ENCODE measurements at regions not wholly inside any gene's neighbourhood (a gene's known extent, or its start where the extent isn't known, plus 50 kb on each side); places are given as distances from the start of the nearest gene placed in this dataset.

- no peaks in the 10 kb centered on the region for H3K79me2 ChIP-seq (ENCODE audit: insufficient read depth, low read length)
- H3K9me3 ChIP-seq (ENCODE audit: control insufficient read depth in 1 of 2, insufficient read depth in 1 of 2, low read depth in 1 of 2, low read length in 2 of 2) = no peaks in the 10 kb centered on the region
- BruUV-seq (replicated peaks) = no TSS peak
- no peak overlapping the region for H2AFZ ChIP-seq (ENCODE audit: low read depth, low read length, poor library complexity, severe bottlenecking)
- ChIA-PET RAD21 (ENCODE audit: low non-redundant PET in 1 of 2, low total read pairs in 2 of 2, uncharacterized antibody in 2 of 2, unreplicated experiment in 2 of 2) (no interaction called here), POLR2A (no interaction called here), CTCF (no interaction called here)
- H3K4me2 ChIP-seq (ENCODE audit: low read length) = no peak overlapping the region
- H3K36me3 ChIP-seq (ENCODE audit: control insufficient read depth in 1 of 2, insufficient read depth in 2 of 2, low read length in 2 of 2) = no peaks in the 10 kb centered on the region
- no peaks in the 10 kb centered on the region for H3K9me2 ChIP-seq (ENCODE audit: insufficient read depth)
- no peak overlapping the region for H3K9ac ChIP-seq (ENCODE audit: low read length)
- no peak overlapping the region for H3K4me3 ChIP-seq (replicated peaks in 1 of 2; ENCODE audit: low read depth in 1 of 2, low read length in 2 of 2)
- H4K20me1 ChIP-seq (ENCODE audit: insufficient read depth) = no peaks in the 10 kb centered on the region
- TF ChIP-seq ZNF274 (IDR thresholded peaks at IDR 0.05; ENCODE audit: low read depth, low read length) (no peak), ZBTB33 (IDR thresholded peaks at IDR 0.05; ENCODE audit: extremely low read depth, insufficient replicate concordance, low read length) (no peak), TCF7L2 (IDR thresholded peaks at IDR 0.05; ENCODE audit: borderline replicate concordance, extremely low read depth, insufficient read depth, insufficient read length) (no peak), RAD21 (IDR thresholded peaks at IDR 0.05; ENCODE audit: low read depth) (no peak), POLR2AphosphoS5 (IDR thresholded peaks at IDR 0.05; ENCODE audit: low read depth, low read length) (no peak), FOSL1 (IDR thresholded peaks at IDR 0.05; ENCODE audit: low read depth) (no peak)
- no peaks in the 10 kb centered on the region for H3K4me1 ChIP-seq (ENCODE audit: control insufficient read depth in 1 of 2, insufficient read depth in 2 of 2, low read length in 2 of 2)
- ATAC-seq = no peak
- H3K27me3 ChIP-seq (ENCODE audit: insufficient read depth, low read length) = no peaks in the 10 kb centered on the region
- DNase-seq (ENCODE audit: low read depth, low spot score) = no peak
- intact Hi-C loops (cut with micrococcal nuclease) = no loop called here
- H3K27ac ChIP-seq (ENCODE audit: low read depth, low read length) = no peak overlapping the region
Measured at GRCh38 chr2:12295856-12296519, 420.7 kb upstream of the TRIB2 start.

- H3K36me3 ChIP-seq (ENCODE audit: control insufficient read depth in 1 of 2, insufficient read depth in 2 of 2, low read length in 2 of 2) = no peaks in the 10 kb centered on the region
- H3K9me3 ChIP-seq (ENCODE audit: control insufficient read depth in 1 of 2, insufficient read depth in 1 of 2, low read depth in 1 of 2, low read length in 2 of 2) = no peaks in the 10 kb centered on the region
- no peak overlapping the region for H3K4me2 ChIP-seq (ENCODE audit: low read length)
- POLR2A ChIA-PET = no interaction called here
- no peak overlapping the region for H3K4me3 ChIP-seq (replicated peaks in 1 of 2; ENCODE audit: low read depth in 1 of 2, low read length in 2 of 2)
- no peak overlapping the region for H2AFZ ChIP-seq (ENCODE audit: low read depth, low read length, poor library complexity, severe bottlenecking)
- intact Hi-C loops (cut with micrococcal nuclease) = no loop called here
- no peak for ATAC-seq
- no peaks in the 10 kb centered on the region for H3K4me1 ChIP-seq (ENCODE audit: control insufficient read depth in 1 of 2, insufficient read depth in 2 of 2, low read length in 2 of 2)
- H3K9me2 ChIP-seq (ENCODE audit: insufficient read depth) = no peaks in the 10 kb centered on the region
- H3K9ac ChIP-seq (ENCODE audit: low read length) = no peak overlapping the region
- no TSS peak for BruUV-seq (replicated peaks)
- H3K79me2 ChIP-seq (ENCODE audit: insufficient read depth, low read length) = no peaks in the 10 kb centered on the region
- no peaks in the 10 kb centered on the region for H4K20me1 ChIP-seq (ENCODE audit: insufficient read depth)
- no peak overlapping the region for H3K27ac ChIP-seq (ENCODE audit: low read depth, low read length)
- DNase-seq (ENCODE audit: low read depth, low spot score) = no peak
- RAD21 ChIA-PET (ENCODE audit: low non-redundant PET in 1 of 2, low total read pairs in 2 of 2, uncharacterized antibody in 2 of 2, unreplicated experiment in 2 of 2) = interaction anchor here in 1 of 2 experiments (0.8 kb wide), 1 partner anchor 102 kb away, joined by 3 read pairs; no protein-coding TSS in a partner anchor
- CTCF ChIA-PET = no interaction called here
- H3K27me3 ChIP-seq (ENCODE audit: insufficient read depth, low read length) = no peaks in the 10 kb centered on the region
- TF ChIP-seq RAD21 (IDR thresholded peaks at IDR 0.05; ENCODE audit: low read depth) (no peak), POLR2A (IDR thresholded peaks at IDR 0.05; ENCODE audit: borderline replicate concordance, extremely low read depth, insufficient read depth, insufficient read length) (no peak), CEBPB (IDR thresholded peaks at IDR 0.05; ENCODE audit: low read depth) (no peak), FOSL1 (IDR thresholded peaks at IDR 0.05; ENCODE audit: low read depth) (no peak), SIN3A (IDR thresholded peaks at IDR 0.05; ENCODE audit: low read depth) (no peak), YY1 (IDR thresholded peaks at IDR 0.05; ENCODE audit: extremely low read depth, insufficient replicate concordance, low read depth, low read length) (no peak), ZFX (IDR thresholded peaks at IDR 0.05) (no peak), ZNF274 (IDR thresholded peaks at IDR 0.05; ENCODE audit: low read depth, low read length) (no peak), SP1 (IDR thresholded peaks at IDR 0.05; ENCODE audit: low read depth) (no peak), ZBTB33 (IDR thresholded peaks at IDR 0.05; ENCODE audit: extremely low read depth, insufficient replicate concordance, low read length) (no peak), JUND (IDR thresholded peaks at IDR 0.05) (no peak), TCF7L2 (IDR thresholded peaks at IDR 0.05; ENCODE audit: borderline replicate concordance, extremely low read depth, insufficient read depth, insufficient read length) (no peak), ATF3 (IDR thresholded peaks at IDR 0.05) (no peak), ELF1 (IDR thresholded peaks at IDR 0.05; ENCODE audit: borderline replicate concordance, low read depth) (no peak), EGR1 (IDR thresholded peaks at IDR 0.05; ENCODE audit: low read depth) (no peak), MAX (IDR thresholded peaks at IDR 0.05) (no peak)
Measured at GRCh38 chr2:12296915-12297314, 419.8 kb upstream of the TRIB2 start.
